NCI-H526 (cell line): ENCODE measurements at regions not wholly inside any gene's neighbourhood (a gene's known extent, or its start where the extent isn't known, plus 50 kb on each side); places are given as distances from the start of the nearest gene placed in this dataset.

Experiments
- DNase-seq, 2 experiments: peaks; one replicate each; lab custom pipeline; 2025; lab: John Stamatoyannopoulos, UW

DNA sequence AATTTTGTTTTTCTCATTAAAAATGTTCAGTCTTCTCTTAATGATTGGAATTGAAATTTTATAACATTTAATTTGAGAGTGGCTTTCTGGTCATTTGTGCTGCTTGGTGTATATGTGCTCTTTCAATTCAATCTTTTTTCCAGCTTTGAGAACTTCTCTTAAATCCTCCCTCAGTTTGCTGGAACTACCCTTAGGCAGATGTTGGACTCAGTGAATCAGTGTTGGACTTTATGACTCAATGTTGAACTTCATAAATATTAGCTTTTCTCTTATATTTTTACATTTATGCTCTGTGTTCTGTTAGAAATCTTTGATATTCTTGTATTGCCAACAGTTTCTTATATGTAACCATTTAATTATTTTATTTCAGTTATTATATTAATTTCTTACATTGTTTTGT lies 935.5 kb upstream of the FBXO33 start:
- DNase-seq: no peak

DNA sequence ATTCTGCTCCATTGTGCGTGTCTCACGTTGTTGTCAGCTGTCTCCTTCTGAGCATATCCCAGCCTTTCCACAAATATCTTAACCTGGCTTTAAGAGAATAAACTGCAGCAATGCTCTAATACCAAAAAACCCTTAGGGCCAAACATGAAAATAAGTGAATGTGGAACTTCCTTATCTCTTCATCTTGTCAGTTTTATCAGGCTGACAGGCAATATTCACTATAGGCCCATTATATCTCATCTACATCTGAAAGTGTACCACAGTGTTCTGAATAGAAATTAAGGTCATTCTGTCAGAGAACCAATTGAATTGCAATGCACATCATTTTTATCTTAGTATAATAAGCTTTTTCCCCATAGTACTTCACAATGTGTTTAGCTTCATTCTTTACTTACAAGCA lies 933.1 kb upstream of the FBXO33 start:
- no peak for DNase-seq

DNA sequence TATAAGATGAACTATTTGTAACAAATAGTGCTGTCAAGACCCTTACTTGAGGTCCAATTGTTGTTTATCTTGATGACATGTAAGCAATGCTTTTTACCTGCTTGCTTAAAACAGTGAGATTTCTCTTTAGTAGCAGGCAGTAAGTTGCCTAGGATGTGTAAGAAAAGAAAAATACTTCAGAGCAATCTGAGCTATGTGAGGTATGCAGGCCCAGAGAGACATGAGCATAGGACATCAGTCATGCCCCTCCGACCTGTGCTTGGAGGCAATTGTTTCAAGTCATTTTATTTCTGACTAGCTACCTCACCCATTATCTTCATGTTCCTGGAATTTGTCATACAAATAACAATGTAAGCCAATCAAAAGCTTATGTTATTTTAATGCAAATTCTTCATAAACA lies 930.6 kb upstream of the FBXO33 start:
- no peak for DNase-seq

DNA sequence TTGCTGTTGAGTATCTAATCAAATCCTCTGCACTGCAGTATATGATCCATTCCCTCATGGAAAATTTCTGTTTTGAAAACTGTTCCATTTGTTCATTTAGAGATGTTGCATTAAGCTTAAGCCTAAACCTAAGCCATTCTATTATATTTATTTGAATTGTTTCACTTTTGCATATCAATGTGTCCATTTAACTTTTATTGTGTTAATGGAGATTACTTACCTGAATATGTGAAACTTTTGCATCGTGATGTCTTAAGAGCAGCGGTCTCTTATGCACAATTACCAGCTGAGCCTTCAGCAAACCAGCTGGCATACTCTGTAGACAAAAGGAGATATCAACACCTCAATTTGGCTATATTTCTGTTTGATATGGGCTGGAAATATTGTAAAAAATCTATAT lies 922.5 kb upstream of the FBXO33 start:
- DNase-seq: no peak

DNA sequence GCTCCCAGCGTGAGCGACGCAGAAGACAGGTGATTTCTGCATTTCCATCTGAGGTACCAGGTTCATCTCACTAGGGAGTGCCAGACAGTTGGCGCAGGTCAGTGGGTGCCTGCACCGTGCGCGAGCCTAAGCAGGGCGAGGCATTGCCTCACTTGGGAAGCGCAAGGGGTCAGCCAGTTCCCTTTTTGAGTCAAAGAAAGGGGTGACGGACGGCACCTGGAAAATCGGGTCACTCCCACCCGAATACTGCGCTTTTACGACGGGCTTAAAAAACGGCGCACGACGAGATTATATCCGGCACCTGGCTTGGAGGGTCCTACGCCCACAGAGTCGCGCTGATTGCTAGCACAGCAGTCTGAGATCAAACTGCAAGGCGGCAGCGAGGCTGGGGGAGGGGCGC lies 915.9 kb upstream of the FBXO33 start:
- peak in 1 of 2 experiments; percentile 4 for DNase-seq

DNA sequence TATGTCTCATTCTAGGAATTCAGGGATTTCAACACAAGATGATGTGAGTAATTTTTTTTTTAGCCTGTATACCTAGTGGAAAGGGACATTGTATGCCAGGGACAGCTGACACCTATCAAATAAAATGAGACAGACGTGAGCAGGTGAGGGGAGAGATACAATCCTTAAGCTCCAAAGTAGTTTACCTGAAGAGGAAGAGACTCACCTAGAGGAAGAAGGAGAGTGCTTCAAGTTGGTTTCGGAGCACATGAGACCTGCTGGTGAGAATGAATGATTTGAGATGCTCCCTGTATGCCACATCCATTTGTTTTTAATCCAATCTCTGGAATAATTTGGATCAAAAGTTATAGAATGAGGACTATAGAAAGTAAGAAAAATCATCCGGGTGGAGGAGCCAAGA lies 915.4 kb upstream of the FBXO33 start:
- peak; percentile 4 to 31 for DNase-seq

DNA sequence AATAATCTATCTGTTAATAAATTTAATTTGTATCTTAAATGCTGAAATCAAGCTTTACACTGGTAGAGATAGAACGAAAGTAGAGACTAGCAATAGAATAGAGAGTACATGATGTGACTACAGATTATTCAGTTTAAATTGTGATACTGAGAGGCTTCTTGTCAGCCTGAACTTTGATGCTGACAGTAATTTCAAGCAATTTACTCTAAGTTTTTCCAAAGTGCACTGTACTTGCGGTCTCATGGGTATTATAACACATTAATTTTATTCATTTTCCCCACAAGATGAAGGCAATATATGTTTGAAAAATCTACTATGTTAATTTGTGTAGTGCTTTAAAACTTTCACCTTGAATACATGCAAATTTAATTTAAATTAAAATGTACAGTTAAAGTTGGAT lies 914.0 kb upstream of the FBXO33 start:
- no peak for DNase-seq

DNA sequence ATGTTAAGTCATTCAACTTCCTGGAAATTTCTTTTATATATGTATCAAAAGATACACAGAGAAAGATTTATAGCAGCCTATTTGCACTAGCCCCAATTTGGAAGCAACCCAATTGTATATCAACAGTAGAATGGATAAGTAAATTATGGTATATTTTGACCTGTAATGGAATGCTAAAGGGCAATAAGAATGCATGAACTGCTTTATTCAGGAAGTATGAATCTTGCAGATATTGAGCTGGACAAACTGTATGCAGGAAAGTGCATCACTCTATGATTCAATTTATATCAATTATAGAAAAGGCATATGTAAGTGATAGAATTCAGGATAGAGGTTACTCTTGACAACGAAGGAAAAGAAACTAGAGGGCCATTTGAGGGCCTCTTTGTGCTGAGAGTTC lies 913.1 kb upstream of the FBXO33 start:
- no peak for DNase-seq

DNA sequence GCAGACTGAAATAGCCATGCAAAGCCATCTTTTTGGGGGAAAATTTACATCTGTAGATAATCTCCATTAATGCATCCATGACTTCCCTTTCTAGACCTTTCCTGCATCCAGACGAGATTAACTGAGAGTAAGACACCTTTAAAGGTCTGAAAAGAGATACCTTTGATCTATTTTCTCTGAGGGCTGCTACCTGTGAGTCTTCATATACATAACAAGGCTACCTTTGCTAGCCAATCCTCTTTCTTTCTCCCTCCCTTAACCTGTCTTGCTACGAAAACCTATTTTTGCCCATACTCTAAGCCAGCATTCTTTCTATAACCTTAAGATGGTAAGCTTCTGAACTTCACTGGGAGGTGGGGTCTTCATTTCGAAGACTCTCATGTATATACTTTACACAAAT lies 908.5 kb upstream of the FBXO33 start:
- no peak for DNase-seq

DNA sequence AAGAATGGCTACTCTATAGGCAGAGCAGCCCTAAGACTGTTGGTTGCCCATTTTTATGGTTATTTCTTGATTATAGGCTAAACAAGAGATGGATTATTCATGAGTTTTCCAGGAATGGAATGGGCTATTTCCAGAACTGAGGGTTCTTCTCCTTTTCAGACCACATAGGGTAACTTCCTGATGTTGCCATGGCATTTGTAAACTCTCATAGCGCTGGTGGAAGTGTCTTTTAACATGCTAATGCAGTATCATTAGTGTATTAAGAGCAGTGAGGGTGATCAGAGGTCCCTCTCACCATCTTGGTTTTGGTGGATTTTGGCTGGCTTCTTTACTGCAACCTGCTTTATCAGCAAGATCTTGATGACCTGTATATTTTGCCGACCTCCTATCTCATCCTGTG lies 904.6 kb upstream of the FBXO33 start:
- DNase-seq: no peak

DNA sequence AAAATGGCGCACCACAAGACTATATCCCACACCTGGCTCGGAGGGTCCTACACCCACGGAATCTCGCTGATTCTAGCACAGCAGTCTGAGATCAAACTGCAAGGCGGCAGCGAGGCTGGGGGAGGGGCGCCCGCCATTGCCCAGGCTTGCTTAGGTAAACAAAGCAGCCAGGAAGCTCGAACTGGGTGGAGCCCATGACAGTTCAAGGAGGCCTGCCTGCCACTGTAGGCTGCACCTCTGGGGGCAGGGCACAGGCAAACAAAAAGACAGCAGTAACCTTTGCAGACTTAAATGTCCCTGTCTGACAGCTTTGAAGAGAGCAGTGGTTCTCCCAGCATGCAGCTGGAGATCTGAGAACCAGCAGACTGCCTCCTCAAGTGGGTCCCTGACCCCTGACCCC lies 894.3 kb upstream of the FBXO33 start:
- peak; percentile 23 to 65 for DNase-seq

DNA sequence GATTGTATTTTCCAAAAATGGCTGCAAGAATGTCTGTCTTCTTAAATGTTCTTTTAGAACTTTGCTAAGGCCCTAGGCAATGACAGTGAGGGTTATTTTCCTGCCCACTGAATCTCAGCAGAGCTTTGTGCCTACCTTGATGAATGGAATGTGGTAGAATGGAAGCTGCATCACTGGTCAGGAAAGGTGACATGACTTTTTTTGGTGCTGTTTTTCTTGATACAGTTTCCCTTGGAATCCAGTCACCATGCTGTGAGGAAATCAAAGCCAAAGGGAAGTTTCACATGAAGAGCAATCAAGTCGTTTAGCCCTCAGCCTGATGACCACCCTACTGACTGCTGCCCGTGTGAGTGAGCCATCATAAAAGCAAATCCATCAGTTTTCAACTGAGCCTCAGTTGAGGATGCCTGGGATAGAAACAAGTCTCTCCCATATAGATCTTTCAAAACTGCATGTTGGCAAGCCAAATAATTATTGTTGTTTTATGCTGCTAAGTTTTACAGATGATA lies 886.0 kb upstream of the FBXO33 start:
- DNase-seq: no peak

DNA sequence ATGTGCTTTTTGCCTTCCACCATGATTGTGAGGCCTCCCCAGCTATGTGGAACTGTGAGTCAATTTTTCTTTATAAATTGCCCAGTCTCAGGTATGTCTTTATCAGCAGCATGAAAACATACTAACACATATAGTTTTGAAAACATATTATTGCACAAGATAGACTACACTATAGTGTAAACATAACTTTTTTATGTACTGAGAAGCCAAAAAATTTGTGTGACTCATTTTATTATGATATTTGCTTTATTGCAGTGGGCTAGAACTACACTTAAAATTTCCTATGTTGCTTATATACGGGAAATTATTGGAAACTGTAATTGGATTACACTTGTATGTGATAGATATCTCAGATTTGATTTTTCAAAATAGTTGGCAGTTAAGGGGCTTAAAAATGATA lies 885.5 kb upstream of the FBXO33 start:
- no peak for DNase-seq

DNA sequence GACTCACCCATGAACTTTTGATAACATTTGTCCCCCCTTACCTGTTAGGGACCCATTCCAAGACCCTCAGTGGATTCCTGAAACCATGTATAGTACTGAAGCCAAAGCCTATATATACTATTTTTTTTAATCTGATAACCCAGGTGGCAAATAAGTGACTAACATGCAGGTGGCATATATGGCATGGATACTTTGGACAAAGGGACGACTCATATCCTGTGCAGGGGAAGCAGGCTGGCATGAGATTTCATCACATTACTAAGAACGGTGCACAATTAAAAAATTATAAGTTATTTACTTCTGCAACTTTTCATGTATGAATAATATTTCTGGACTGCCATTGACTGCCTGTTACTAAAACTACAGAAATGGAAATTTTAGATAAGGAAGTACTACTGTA lies 880.1 kb upstream of the FBXO33 start:
- no peak for DNase-seq

DNA sequence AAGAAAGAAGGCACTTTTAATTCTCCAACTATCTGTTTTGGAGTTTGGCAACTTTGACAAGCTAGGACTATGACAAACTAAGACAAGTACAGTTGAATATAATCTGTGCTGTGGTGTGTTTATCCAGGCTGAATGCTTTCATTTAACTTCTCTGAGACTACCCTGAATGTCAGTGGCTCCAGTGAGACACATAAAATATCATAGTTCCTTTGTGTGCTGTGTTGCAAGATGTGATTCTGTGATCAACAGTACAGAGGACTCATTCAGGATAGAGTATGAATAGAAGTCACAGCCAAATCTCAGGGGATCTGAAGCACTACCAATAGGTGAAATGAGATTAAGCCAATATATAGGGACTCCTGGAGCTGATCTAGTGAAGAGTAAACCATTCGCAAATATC lies 876.9 kb upstream of the FBXO33 start:
- DNase-seq: no peak

DNA sequence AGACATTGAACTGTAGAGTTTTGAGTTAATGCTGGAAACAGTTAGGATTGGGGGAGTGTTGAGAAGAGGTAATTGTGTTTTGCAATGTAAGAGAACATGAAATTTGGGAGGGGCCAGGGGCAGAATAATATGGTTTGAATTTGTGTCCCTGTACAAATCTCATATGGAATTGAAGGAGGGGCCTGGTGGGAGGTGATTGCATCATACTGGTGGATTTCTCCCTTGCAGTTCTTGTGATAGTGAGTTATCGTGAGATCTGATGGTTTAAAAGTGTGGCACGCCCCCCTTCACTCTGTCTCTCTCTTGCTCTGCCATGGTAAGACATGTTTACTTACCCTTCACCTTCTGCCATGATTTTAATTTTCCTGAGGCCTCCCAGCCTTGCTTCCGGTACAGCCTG lies 876.0 kb upstream of the FBXO33 start:
- no peak for DNase-seq

DNA sequence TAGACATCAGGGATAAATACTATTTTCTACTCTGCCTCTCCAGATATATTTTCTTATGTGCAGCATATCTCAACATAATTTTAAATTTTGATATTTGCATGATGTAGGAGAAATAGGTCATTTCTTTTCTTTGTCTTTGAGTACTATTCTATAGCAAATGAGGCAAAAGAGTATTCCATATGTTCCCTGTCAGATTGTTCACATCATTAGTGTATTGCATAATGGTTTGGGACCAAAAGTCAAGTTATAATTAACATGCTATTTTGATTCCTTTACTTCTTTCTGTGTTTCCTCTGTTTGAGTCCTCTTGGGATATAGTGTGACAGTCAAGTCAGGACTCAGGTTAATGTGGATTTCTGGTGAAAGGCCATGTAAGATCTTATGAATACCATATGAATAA lies 864.6 kb upstream of the FBXO33 start:
- no peak for DNase-seq

DNA sequence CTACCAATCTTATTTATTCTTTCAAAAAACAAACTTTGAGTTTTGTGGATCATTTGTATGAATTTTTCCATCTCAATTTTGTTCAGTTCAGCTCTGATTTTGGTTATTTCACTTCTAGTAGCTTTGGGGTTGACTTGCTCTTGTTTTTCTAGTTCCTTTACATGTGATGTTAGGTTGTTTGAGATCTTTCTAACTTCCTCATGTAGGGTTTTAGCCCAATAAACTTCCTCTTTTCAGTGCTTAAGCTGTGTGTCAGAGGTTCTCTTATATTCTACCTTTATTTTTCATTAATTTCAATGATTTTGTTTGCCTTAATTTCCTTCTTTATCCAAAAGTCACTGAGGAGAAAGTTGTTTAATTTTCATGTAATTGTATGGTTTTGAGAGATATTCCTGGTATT lies 860.4 kb upstream of the FBXO33 start:
- DNase-seq: no peak

DNA sequence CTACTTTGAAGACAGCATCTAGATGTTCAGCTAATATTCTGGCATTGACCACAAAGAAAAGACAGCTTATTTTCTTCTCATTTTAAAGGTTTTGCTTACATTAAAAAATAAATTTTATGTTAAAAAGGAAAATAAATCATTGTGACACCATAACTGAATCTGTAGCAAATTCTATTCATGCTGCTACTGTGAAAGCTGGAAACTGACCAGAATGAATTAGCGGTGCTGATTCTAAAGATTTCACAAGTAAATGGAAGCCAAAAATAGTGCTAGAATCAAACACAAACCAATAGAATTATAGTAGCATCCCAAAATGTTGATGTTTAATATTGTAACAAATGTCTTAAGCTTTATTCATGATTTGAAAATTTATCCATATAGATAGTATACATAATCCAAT lies 850.0 kb upstream of the FBXO33 start:
- DNase-seq: no peak

DNA sequence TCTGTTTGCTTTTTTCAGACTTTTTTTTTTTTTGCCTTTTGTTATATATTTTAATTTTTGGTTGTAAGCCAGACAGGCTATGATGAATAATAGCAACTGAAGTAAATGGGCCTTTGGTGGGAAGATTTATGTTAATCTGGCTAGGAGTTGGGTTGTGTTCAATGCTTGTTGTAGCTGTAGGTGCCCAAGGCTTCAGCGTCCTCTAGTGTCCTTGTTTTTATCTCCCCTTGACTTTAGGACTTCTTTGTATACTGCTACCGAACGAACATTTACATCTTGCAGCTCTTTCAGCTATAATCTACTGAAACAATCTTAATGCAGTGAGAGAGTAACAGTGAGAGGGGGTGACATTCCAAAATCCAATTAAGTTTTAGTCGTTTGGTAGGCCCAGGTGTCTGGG lies 848.4 kb upstream of the FBXO33 start:
- no peak for DNase-seq

DNA sequence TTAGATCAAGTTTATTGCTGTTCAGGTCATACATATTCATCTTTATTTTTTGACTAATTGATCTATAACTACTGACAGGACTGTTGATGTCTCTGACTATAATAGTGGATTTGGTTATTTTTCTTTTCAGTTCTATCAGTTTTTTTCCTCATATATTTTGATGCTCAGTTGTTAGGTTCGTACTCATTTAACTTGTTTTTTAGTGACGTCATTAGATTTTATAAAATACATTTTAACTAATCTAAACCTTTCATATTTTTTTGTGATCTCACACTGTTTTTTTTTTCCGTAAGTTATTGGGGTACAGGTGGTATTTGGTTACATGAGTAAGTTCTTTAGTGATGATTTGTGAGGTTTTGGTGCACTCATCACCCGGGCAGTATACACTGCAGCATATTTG lies 841.2 kb upstream of the FBXO33 start:
- DNase-seq: no peak

DNA sequence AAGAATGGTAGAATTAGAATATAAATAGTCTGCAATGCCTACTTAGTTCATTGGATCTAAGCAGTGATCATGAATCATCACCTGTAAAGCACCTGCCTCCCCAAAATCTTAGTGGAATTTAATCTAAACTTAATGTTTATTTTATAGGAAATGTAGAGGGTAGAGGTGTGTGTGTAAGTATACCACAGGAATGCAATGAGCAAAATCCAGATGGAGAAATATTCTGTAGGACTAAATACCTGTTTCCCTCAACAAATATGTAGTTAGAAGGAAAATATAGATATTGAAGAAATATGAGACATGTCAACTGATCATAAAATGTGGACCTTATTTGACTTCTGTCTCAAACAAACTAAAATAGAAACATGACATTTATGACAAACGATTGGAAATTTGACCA lies 839.2 kb upstream of the FBXO33 start:
- DNase-seq: no peak

DNA sequence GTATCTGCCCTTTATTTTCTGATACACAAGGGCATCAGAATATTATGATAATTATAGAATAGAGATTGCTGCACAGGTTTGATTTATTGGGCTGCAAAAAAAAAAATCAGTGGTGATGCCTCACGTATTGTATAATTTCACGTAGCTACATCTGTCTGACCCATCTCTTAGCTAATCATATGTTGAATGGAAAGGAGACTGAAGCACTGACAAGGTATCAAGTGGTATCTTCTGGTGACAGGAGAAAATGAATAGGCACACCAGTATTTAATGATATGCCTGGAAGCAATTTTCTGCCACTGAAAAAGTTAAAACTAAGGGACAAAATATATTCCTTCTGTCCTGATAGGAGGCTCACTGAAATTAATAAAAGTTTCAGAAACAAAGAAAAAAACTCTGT lies 837.2 kb upstream of the FBXO33 start:
- DNase-seq: no peak

DNA sequence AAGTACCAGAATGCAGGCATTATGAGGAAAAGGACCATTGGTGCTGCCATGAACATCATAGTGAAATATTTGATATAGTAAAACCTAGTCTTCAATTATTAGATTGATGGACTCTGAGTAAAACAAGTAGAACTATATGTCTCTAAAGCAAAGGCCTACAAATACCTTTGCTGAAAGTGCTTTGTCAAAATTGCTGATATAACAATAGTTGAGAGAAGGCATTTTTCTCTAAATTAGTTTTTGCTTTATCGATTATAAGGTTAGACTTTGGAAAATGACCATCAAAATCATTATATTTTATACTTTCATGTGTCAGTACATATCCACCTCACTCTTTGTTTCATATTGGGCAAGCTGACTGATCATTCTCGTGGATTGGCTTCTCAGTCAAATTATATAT lies 836.0 kb upstream of the FBXO33 start:
- no peak for DNase-seq

DNA sequence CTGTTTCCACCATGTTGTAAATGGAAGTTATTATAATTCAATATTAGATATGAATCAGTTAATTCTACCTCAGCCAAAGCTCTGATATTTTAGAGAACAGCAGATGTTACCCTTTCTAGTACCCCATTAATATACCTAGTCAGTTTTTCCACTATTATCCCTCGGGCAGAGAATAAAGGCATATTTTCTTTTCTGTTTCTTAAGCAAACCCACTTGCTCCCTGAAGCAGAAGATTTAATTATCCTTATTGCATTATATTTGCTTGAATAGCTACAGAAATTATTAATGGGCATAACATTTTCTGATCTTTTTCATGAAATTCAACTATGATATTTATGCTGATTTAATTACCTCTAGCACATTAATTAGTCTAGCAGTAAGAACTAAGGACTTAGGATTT lies 832.9 kb upstream of the FBXO33 start:
- no peak for DNase-seq
